Kidney epithelial cell (primary cell): ENCODE measurements at regions not wholly inside any gene's neighbourhood (a gene's known extent, or its start where the extent isn't known, plus 50 kb on each side); places are given as distances from the start of the nearest gene placed in this dataset.

Experiments
- DNase-seq: peaks from one replicate; pipeline ENCODE4 v3.0.0-alpha.2; 2010; ENCODE audit warnings: low read depth
- H3K27me3 ChIP-seq: 2 replicates; pipeline ENCODE4 v1.6.0; 2011; ENCODE audit warnings: low read length; ENCODE audit not compliant: control insufficient read depth, insufficient read depth
- H3K36me3 ChIP-seq: 2 replicates; pipeline ENCODE4 v1.5.1; 2011; ENCODE audit warnings: low read length; ENCODE audit not compliant: control insufficient read depth, insufficient read depth
- H3K4me3 ChIP-seq: 2 replicates; pipeline ENCODE4 v1.5.1; 2011; ENCODE audit warnings: low read depth, mild to moderate bottlenecking, control low read depth, low read length
- CTCF ChIP-seq: IDR thresholded peaks from 2 replicates; pipeline ENCODE4 v1.5.1; 2011; ENCODE audit warnings: mild to moderate bottlenecking, moderate library complexity, low read length, control low read depth, inconsistent platforms; ENCODE audit not compliant: insufficient read depth, poor library complexity, severe bottlenecking

- no peaks in the 10 kb centered on the region for H3K36me3 ChIP-seq
- H3K27me3 ChIP-seq = no peaks in the 10 kb centered on the region
- TF ChIP-seq CTCF = no peak
- no peak overlapping the region for H3K4me3 ChIP-seq
- DNase-seq = no peak
These were observed 876.6 kb downstream of the TUSC7 start for GRCh38 chr3:117586161-117586560.

- H3K4me3 ChIP-seq = no peak overlapping the region
- H3K27me3 ChIP-seq = no peaks in the 10 kb centered on the region
- DNase-seq = no peak
- no peak for TF ChIP-seq CTCF
- H3K36me3 ChIP-seq = no peaks in the 10 kb centered on the region
These were observed 877.8 kb downstream of the TUSC7 start for GRCh38 chr3:117587416-117587815.

DNA sequence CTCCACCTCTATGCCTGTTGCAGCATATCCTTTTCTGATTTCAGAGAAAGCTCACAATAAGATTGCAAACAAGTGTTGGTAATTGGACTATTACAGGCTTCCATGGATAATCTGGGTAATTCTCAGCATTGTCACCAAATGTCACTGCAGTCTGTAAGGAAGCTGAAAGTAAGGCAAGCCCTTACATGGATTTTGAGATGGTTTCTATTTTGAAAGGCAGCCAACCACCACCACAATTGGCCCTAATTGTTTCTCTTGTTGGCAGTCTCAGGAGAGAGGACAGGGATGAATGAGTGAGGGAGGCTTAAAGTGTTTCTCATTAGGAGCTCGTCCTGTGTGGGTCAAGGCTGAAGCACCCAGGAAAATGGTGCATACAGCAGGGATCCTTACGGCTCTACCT lies 879.9 kb downstream of the TUSC7 start:
- no peak for DNase-seq
- no peak for TF ChIP-seq CTCF

DNA sequence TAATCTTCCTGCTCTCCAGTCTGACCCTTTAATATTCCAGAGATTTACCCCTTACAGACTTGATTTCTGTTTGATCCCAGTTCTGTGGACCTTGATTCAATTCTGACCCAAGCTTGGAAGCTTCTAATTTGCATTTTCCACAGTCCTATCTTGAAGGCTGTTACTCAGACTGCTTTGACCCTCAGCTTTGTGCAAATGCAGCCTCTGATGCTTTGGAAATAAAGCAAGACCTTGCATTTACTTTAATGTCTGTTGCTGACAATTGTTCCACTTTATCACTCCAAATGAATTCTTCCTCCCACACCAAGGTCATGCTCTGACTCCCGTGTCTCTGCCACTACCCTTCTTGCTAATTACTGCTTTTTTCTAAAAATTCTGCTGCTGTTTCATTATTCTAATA lies 886.0 kb downstream of the TUSC7 start:
- no peak for DNase-seq
- Histone ChIP-seq H3K4me3 (no peak overlapping the region), H3K27me3 (no peaks in the 10 kb centered on the region), H3K36me3 (no peaks in the 10 kb centered on the region)
- TF ChIP-seq CTCF = no peak

More for the DNA sequence above, 879.9 kb downstream of the TUSC7 start:
- H3K27me3 ChIP-seq = no peaks in the 10 kb centered on the region
- no peak overlapping the region for H3K4me3 ChIP-seq
- no peaks in the 10 kb centered on the region for H3K36me3 ChIP-seq

DNA sequence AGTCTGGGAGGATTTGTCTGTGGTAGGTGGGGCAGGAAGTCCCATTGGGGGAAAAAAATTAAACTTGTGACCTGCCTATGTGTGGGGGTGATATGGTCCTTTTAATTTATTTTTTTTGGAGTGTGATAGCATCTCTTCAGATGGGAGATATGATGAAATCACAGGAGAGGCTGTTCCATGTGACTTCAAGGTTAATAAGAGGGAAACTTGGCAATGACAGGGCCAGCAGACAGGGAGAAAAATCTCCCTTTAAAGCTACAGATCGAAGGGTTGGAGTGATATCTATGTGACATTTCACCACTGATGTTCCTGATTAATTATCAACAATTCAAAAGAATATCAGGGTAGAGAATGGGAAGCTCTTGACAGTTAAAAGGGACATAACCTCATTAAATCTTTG lies 886.9 kb downstream of the TUSC7 start:
- Histone ChIP-seq H3K4me3 (no peak overlapping the region), H3K27me3 (no peaks in the 10 kb centered on the region), H3K36me3 (no peaks in the 10 kb centered on the region)
- no peak for DNase-seq
- TF ChIP-seq CTCF = no peak

GRCh38 chr3:117597865-117598264 lies 888.3 kb downstream of the TUSC7 start:
- no peak for DNase-seq
- no peak for TF ChIP-seq CTCF

More at GRCh38 chr3:117597865-117598264, 888.3 kb downstream of the TUSC7 start:
- Histone ChIP-seq H3K36me3 (no peaks in the 10 kb centered on the region), H3K27me3 (no peaks in the 10 kb centered on the region), H3K4me3 (no peak overlapping the region)
